Neural cell (in vitro differentiated cells): ENCODE measurements at regions not wholly inside any gene's neighbourhood (a gene's known extent, or its start where the extent isn't known, plus 50 kb on each side); places are given as distances from the start of the nearest gene placed in this dataset.

ENCODE experiments used
- CTCF ChIP-seq: fragments of 450-650 bp; IDR thresholded peaks from 2 replicates; pipeline ENCODE4 v1.5.1; 2014; ENCODE audit warnings: antibody characterized with exemption, mild to moderate bottlenecking, moderate library complexity; ENCODE audit not compliant: poor library complexity, severe bottlenecking
- EP300 ChIP-seq: fragments of 450-650 bp; conservative IDR thresholded peaks from 2 replicates; pipeline ENCODE4 v1.6.1; 2014; ENCODE audit warnings: antibody characterized with exemption, mild to moderate bottlenecking, moderate library complexity; ENCODE audit not compliant: poor library complexity, severe bottlenecking
- EZH2 ChIP-seq: fragments of 200-600, 300-800 bp; shearing (Covaris generic), sonication (generic); IDR thresholded peaks from 2 replicates; pipeline ENCODE4 v1.6.1; 2014; ENCODE audit warnings: antibody characterized with exemption, low read length, borderline replicate concordance, mild to moderate bottlenecking; ENCODE audit not compliant: insufficient read depth, poor library complexity, severe bottlenecking
- TF ChIP-seq, protein P1 (sequence below): IDR thresholded peaks from 2 replicates; pipeline ENCODE4 v1.6.1; 2012; ENCODE audit warnings: borderline replicate concordance

- TF ChIP-seq EP300 (no peak), CTCF (no peak), EZH2 (no peak)
- TF ChIP-seq, protein P1, sequence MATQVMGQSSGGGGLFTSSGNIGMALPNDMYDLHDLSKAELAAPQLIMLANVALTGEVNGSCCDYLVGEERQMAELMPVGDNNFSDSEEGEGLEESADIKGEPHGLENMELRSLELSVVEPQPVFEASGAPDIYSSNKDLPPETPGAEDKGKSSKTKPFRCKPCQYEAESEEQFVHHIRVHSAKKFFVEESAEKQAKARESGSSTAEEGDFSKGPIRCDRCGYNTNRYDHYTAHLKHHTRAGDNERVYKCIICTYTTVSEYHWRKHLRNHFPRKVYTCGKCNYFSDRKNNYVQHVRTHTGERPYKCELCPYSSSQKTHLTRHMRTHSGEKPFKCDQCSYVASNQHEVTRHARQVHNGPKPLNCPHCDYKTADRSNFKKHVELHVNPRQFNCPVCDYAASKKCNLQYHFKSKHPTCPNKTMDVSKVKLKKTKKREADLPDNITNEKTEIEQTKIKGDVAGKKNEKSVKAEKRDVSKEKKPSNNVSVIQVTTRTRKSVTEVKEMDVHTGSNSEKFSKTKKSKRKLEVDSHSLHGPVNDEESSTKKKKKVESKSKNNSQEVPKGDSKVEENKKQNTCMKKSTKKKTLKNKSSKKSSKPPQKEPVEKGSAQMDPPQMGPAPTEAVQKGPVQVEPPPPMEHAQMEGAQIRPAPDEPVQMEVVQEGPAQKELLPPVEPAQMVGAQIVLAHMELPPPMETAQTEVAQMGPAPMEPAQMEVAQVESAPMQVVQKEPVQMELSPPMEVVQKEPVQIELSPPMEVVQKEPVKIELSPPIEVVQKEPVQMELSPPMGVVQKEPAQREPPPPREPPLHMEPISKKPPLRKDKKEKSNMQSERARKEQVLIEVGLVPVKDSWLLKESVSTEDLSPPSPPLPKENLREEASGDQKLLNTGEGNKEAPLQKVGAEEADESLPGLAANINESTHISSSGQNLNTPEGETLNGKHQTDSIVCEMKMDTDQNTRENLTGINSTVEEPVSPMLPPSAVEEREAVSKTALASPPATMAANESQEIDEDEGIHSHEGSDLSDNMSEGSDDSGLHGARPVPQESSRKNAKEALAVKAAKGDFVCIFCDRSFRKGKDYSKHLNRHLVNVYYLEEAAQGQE: no peak
Observed at GRCh38 chr5:61689153-61689846, 357.2 kb downstream of the ZSWIM6 start.
